ENCODE measurements at regions not wholly inside any gene's neighbourhood (a gene's known extent, or its start where the extent isn't known, plus 50 kb on each side); places are given as distances from the start of the nearest gene placed in this dataset.

DNA sequence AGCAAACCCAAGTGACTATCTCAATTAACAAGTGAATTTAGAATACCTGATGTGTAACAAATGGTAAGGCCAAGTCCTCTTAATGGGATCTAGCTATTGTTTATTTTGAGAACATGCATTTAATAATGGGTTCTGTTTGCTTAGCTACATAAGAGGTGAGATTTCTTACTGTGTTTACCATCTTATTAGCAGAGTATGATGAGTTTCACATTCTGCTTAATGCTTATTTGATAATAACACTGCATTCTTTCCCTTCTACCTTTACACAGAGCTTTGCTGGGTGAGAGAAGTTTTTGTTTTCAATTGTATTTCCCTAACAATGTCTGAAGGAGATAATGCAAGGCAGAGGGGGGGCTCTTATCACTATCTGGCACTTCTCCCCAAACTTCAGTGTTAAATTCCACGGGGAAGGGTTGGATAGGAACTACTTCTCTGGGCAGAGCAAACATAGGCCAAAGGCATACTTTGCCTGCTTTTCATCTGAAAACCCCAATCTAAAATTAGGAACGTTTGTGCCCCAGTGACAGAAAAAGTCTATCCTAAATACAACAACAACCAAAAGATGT lies 129.0 kb upstream of the ATXN7L3B start:
- DNase-seq = no peak

DNA sequence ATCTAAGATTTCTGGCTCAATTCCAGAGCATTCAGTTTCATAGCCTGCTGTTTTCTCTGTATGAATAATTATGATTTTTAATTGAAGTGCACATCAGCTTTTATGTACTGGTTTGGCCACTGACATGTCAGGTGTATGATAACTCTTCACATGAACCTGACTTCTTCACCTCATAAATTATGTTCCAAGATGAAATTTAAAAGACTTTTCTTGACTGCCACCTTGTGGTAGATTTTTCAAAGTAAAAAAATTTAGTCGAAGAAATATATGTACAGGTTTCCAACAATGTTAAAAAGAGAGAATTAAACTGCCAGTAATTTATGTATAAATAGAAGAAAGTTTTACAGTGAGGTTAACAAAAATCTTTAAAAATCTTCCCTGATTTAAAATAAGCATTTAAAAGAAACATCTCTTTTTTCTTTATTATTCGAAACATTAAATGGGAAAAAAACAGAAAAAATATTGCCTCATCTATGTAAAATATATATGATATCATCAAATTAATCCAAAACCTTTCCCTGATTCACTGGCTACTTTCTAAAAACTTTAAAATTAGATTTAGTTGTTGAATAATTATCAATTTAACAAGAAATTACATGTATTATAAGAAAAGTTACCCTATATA lies 124.9 kb upstream of the ATXN7L3B start:
- DNase-seq = peak in 1 of 5 donors; percentile 3

DNA sequence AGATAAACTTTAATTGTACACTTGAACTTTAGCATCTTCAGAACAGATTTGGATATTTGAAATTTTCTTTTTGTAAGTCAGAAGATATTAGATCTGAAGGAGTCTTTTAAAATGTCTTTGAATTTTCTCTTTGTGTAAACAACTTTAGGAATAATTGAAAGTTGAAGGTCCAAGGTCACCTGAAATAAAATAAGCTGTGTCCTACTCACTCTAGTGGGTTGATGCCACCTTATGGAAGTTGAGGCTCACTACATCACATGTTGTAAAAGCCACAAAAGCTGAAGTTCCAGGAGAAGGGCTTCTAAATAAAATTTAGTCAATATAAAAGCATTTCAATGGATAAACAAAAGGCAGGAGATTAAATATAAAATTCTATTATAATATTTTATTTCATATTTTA lies 122.0 kb upstream of the ATXN7L3B start:
- DNase-seq = no peak

DNA sequence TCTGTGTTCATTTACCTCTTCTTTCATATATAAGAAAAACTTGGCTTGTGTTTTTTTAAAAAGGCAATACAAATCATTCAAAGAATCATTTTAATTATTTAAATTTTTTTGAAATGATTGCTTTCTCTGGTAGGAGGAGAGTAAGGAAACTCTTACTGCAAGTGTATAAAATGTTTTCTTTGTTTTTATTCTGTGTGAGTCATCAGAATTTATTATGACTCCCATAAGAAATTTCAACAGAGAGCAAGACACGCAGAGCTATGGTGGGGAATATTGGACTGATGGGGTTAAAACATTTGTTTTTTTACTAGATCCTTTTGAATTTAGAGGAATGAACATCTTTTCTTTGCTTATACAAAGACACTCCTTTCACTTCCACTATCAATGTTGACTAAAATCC lies 119.1 kb upstream of the ATXN7L3B start:
- no peak for DNase-seq

DNA sequence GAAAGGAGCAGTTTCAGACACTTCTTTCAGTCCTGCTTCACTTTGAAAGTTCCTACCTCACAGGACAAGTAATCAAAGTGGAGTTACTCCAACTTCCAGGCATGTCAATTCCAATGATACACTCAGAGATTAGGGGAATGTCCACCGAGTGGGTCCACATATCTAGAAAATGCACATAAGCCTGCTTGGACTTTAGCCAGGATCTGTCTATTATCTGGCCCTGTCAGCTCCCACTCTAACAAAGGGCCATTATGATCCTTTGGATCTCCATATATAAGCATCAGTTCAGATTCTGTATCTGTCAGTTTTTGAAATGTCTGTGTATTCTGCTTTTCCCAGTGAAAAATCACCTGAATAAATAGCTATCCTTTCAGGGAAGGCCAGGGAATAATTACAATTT lies 112.9 kb upstream of the ATXN7L3B start:
- DNase-seq = no peak

DNA sequence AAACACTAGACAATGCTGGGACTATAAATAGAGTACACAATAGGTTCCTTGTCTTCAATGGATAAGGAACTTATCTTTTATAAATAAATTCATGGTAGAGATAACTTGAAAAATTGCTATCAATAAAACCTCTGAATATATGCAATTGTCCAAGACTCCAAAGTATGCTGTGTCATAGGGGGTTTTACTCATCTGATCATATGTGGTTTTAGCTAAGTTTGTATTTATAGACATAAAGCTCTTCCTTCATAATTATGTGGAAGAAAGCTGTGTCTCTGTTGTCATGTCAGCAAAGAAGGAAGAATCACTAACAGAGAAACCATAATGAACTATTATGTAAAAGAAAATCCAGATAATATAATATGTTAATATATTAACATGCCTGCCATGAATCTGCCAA lies 111.5 kb upstream of the ATXN7L3B start:
- DNase-seq = no peak

DNA sequence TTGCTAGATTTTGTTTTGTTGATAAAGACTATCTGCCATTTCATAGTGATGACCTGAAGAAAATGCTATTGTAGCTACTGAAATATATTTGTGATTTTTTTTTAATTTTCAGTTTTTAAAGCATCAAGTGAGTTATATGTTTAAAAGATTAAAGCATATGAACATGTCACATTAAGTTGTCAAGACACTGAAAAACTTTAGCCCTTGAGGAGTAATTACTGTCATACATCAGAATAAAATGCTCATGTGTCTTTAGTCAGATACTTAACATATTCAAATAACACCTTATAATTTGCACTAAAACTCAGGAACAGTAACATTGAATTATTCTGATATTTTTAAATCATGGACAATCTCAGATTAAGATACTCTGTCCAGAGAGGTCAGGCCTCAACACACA lies 108.1 kb upstream of the ATXN7L3B start:
- DNase-seq = no peak

DNA sequence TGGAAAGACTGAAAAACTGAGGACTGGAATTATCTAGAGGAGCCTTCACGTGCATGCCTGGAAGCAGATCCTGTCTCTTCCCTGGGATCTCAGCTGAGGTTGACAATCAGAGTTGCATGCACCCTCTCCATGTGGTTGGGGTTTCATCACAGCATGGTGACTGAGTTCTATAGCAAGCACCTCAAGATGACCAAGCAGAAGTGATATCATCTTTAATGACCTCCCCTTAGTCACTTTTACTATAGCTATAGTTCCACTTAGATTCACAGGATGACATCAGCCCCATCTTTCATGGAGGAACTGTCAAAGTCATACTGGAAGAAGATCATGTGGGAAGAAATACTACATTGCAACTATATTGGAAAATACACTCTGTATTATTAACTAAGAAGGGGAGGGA lies 105.8 kb upstream of the ATXN7L3B start:
- no peak for DNase-seq

DNA sequence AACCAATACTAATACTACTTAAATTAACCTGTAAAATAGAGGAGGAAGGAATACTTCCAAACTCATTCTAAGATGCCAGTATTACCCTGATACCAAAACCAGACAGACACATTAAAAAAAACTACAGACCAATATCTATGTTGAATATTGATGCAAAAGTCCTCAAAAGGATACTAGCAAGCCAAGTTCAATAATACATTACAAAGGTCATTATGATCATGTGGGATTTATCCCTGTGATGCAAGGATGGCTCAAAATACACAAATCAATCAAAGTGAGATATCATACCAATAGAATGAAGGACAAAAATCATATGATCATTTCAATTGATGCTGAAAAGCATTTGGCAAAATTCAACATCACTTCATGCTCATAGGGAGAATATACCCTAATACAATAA lies 97.2 kb upstream of the ATXN7L3B start:
- DNase-seq = no peak

DNA sequence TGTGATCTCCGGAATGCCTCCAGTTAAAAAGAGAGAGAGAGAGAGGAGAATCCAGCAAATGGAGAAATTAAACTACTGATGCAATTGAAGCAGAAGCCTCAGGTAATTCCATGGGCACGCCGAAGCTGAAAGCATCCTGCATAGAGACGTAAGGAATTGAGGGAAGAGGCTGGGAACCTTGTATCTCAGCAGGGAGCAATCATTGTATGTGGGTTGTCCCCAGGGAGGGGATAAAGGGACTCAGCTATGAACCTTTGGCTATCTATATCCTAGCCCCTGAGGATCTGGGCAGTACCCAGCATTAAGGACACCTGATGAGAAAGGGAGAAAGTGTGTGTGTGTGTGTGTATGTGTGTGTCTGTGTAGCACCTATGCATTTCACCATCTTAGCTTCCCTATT lies 95.8 kb upstream of the ATXN7L3B start:
- no peak for DNase-seq

DNA sequence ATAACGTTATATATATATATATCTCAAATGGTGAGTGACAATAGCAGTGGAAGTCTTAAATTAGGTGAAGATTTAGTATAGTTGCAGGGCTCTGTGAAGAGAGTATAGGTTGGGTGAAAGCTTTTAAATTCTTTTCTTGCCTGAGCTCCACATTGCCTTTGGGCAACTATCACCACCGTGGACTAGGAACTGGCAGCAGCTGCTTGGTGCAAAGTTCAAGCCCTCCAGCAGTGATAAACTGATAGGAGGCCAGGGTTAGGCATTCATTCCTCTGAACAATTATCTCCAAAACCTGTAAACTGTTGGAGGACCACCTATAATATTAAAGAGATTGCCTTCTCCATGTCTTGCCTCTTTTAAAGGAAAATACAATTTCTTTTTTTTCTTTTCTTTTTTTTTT lies 91.2 kb upstream of the ATXN7L3B start:
- no peak for DNase-seq

DNA sequence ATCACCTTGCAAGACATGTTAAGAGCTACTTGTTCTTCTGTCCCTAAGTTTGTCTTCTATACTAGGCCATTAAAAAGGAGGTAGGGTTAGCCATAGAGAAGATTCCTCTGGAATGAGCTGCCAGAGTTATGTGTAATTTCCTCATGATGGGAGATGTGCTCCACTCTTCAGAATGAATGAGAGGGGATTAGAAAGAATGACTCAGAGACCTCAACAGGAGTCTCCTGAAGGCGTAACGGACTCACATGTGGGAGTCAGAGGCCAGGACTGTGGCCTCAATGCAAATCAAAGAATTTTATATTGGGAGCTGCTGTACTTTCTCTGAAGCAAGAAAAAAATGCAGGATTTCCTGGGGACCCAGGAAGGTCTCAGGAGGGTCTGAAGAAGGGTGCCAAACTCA lies 87.8 kb upstream of the ATXN7L3B start:
- no peak for DNase-seq

DNA sequence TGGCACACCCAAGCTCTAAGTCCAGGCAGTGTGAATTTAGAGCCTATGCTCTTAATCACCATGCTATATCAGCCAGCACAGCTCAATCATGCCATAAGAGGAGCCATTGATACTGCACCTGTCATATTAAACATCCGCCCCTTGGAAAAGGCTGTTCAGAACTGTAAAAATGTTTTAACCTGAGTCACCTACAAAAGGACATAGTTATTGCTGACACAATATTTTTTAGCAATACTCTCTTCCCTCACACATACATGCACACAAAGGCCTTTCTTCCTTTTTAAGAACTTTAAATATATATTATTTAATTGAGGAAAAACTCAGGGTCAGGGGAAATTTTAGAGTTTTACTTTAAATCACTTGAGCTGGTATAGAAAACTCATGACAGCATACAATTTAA lies 83.5 kb upstream of the ATXN7L3B start:
- no peak for DNase-seq

DNA sequence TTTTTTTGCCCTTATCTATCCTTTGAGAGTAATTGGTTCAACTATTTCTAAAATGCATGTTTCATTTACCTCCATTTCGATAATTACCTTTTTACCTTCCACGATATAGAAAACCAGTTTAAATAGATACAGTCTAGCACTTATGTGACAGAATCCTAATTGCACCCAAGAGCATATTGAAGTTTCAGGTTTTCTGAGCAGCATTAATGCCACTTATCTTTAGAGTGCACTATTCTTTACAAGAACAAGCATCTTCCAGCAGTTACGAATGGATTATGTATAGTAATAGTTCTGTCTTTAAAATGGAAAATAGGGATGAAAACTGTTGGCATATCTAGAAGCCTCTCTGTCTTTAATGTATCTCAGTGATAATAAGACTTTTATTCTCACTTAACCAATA lies 82.2 kb upstream of the ATXN7L3B start:
- no peak for DNase-seq

DNA sequence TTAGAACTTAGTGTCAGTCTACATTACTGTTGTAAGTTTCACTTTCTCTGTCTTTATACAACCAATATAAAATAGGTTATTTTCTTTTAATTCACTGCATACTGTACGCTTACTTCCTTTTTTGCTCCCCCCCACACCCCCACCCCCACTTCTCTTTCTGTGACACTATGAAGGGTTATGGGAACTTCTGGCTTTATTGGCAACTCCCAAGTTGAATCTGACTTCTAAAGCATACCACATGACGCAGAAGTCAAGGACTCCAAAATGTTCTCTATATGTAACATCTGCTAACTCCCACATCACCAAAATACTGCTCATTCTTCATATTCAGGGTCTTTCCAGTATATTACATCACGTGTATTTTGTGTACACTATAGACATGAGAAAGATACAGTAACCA lies 81.2 kb upstream of the ATXN7L3B start:
- no peak for DNase-seq

DNA sequence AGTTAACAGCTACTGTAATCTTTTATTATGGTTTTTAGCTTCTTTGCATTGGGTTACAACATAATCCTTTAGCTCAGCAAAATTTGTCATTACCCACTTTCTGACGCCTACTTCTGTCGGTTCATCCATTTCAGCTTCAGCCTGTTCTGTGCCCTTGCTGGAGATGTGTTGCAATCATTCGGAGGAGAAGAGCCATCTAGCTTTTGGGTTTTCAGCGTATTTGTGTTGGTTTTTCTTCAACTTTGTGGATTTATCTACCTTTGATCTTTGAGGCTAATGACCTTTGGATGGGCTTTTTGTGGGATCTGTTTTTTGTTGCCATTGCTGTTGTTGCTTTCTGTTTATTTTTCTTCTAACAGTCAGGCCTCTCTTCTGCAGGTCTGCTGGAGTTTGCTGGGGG lies 69.2 kb upstream of the ATXN7L3B start:
- no peak for DNase-seq

DNA sequence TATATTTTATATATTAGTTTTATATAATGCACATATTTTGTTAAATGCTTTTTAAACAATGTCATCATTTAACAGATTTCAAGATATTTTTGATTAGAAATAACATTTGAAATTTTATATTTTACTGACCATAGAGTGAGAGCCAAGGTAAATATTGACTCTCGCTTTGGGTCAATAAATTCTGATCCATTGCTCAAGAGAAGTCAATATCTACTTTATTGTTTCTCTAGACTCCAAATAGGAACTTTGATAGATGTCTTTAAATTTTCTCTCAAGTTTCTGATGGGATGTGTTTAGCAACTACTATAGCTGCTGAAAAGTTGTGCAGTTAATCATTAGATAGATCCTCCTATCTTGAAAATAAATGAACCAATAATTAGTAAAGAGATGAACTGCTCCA lies 61.4 kb upstream of the ATXN7L3B start:
- no peak for DNase-seq

DNA sequence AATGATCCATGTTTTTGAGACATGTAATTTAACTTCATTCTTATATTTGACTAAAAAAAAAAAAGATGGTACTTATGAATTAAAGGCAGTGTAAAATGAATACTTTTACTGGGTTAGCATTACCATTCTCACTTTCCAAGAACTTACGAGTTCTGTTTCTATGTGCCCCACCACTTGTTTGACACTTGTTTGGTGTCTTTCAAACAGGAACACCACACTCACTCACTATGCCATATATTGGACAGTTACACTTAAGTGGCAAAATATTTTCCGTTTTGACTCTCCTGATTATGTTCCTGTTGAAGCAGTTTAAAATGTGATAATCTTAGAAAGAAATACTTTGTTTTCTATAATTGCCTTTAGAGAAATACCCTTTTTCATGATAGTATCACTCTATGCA lies 56.6 kb upstream of the ATXN7L3B start:
- no peak for DNase-seq

DNA sequence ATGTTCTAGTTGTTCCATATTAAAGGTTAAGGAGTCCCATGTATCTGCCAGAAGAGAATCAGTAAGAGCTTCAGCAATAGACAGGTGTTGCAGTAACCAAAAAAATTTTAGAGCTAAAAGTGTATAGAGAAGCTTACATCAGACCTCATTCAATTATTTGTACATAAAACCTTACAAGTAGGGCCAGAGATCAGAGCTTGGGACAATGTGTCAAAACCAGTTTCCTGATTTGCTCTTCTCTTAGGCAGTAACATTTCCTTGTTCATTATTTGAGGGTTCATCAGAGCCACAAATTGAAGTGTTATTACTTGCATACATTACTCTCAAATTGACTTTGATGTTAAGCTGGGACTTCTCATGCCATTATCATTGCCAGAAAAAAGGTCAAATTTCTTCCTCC lies 55.5 kb upstream of the ATXN7L3B start:
- no peak for DNase-seq

DNA sequence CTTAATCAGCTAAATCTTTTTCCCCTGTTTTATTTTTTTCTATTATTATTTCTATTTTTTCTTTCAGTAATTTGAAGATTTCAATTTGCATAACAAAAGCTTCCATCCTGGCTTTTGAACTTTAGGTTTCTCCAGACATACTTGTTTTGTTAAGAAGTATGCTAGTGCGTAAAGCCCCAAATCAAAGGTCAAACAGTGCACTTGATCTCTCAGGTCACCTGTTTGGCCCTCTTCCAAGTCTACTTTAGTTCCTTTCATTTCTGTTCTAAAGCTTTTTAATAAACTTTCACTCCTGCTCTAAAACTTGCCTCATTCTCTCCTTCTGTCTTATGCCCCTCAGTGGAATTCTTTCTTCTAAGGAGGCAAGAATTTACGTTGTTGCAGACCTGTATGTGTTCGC lies 54.6 kb upstream of the ATXN7L3B start:
- no peak for DNase-seq

Measured in T-helper 1 cell (primary cell).